HepG2 (cell line): ENCODE measurements at regions not wholly inside any gene's neighbourhood (a gene's known extent, or its start where the extent isn't known, plus 50 kb on each side); places are given as distances from the start of the nearest gene placed in this dataset.

Source experiments
- ATAC-seq: fragments of 200-7000 bp; cut with Tn5 transposase; 3 replicates; pipeline ENCODE4 v1.9.1; 2020; ENCODE audit warnings: mild to moderate bottlenecking, moderate library complexity
- BruUV-seq: library from RNA; stranded (reverse); fragments of 400-500 nt; replicated peaks from 2 replicates; lab custom pipeline; 2021; lab: Mats Ljungman, UMichigan
- CTCF ChIA-PET: fragments of 300-600 bp; formaldehyde crosslinking; extraction: SDS; loops from one replicate; lab custom pipeline; 2021; ENCODE audit warnings: low total read pairs, inconsistent platforms, low intra/inter-chr PET ratio; lab: Yijun Ruan, JAX
- POLR2A ChIA-PET: fragments of 350-600 bp; sonication (Branson Sonifier 250); formaldehyde crosslinking; loops from one replicate; lab custom pipeline; 2020; ENCODE audit warnings: antibody characterized with exemption, inconsistent platforms; lab: Yijun Ruan, JAX
- DNase-seq: peaks from one replicate; pipeline ENCODE4 v3.0.0-alpha.2; 2015; ENCODE audit warnings: low spot score
- FAIRE-seq: peaks from 3 replicates; lab custom pipeline; 2011; peaks lifted over from hg19 to GRCh38; lab: Jason Lieb, UNC
- H2AFZ ChIP-seq: one replicate; pipeline ENCODE4 v1.6.1; 2011; ENCODE audit warnings: low read length, inconsistent platforms
- H3K27ac ChIP-seq: fragments of 300-600 bp; 3 replicates; pipeline ENCODE4 v1.8.0; 2011; ENCODE audit warnings: mixed run types, mild to moderate bottlenecking, mixed read lengths, low read length, inconsistent platforms; ENCODE audit not compliant: insufficient read depth; ENCODE audit errors: extremely low read length
- H3K27me3 ChIP-seq, 2 experiments: fragments of 200-600 bp in 1 of 2; 2 replicates in 1 of 2; 3 replicates in 1 of 2; pipeline versions ENCODE4 v1.6.0 to v1.8.0; 2011; ENCODE audit warnings: low read length in 2 of 2, mild to moderate bottlenecking in 2 of 2, moderate library complexity in 2 of 2, inconsistent platforms in 1 of 2; ENCODE audit not compliant: insufficient read depth in 2 of 2, control insufficient read depth in 1 of 2
- H3K36me3 ChIP-seq, 2 experiments: fragments of 200-600 bp in 1 of 2; replicated peaks in 1 of 2; 2 replicates in 1 of 2; 3 replicates in 1 of 2; pipeline versions ENCODE4 v1.5.1 to v1.8.0; 2011; ENCODE audit warnings: low read length in 2 of 2, inconsistent platforms in 1 of 2; ENCODE audit not compliant: insufficient read depth in 2 of 2, control insufficient read depth in 1 of 2
- H3K4me1 ChIP-seq: 2 replicates; pipeline ENCODE4 v1.5.1; 2012; ENCODE audit warnings: low read length, inconsistent platforms; ENCODE audit not compliant: insufficient read depth
- H3K4me2 ChIP-seq: 2 replicates; pipeline ENCODE4 v1.6.0; 2011; ENCODE audit warnings: low read depth, low read length, inconsistent platforms
- H3K4me3 ChIP-seq, 3 experiments: fragments of 200-600 bp in 1 of 3; sonication (generic), shearing (Covaris generic) in 1 of 3; replicated peaks in 1 of 3; 2 replicates each; pipeline ENCODE4 v1.5.1; 2011 to 2016; ENCODE audit warnings: low read length in 3 of 3, inconsistent platforms in 2 of 3, low read depth in 2 of 3, mild to moderate bottlenecking in 2 of 3, control low read depth in 1 of 3, mixed read lengths in 1 of 3; ENCODE audit not compliant: insufficient read depth in 1 of 3
- H3K79me2 ChIP-seq: one replicate; pipeline ENCODE4 v1.6.1; 2011; ENCODE audit warnings: low read length, inconsistent platforms; ENCODE audit not compliant: insufficient read depth
- H3K9ac ChIP-seq: 2 replicates; pipeline ENCODE4 v1.6.0; 2011; ENCODE audit warnings: mild to moderate bottlenecking, low read depth, low read length, inconsistent platforms; ENCODE audit not compliant: insufficient read depth
- H3K9me3 ChIP-seq: 2 replicates; pipeline ENCODE4 v1.5.1; 2012; ENCODE audit warnings: mild to moderate bottlenecking, low read length
- H4K20me1 ChIP-seq: 2 replicates; pipeline ENCODE4 v1.6.0; 2011; ENCODE audit warnings: inconsistent platforms, mild to moderate bottlenecking, low read length, moderate library complexity; ENCODE audit not compliant: insufficient read depth
- ARID2 ChIP-seq: sonication (generic); formaldehyde crosslinking; IDR thresholded peaks from 2 replicates; pipeline ENCODE4 v1.8.1; 2022; ENCODE audit warnings: mild to moderate bottlenecking, missing genetic modification reagents, borderline replicate concordance
- FOXJ3 ChIP-seq: sonication (generic); formaldehyde crosslinking; IDR thresholded peaks from 2 replicates; pipeline ENCODE4 v1.4.0; 2020; ENCODE audit warnings: missing genetic modification reagents, mild to moderate bottlenecking, borderline replicate concordance
- GFI1 ChIP-seq: sonication (generic); formaldehyde crosslinking; IDR thresholded peaks from 2 replicates; pipeline ENCODE4 v1.5.0; 2020; ENCODE audit warnings: missing genetic modification reagents, mild to moderate bottlenecking, borderline replicate concordance
- MED8 ChIP-seq: sonication (generic); formaldehyde crosslinking; IDR thresholded peaks from 2 replicates; pipeline ENCODE4 v1.8.1; 2023; ENCODE audit warnings: mild to moderate bottlenecking, missing genetic modification reagents; ENCODE audit not compliant: insufficient replicate concordance
- NAIF1 ChIP-seq: sonication (generic); formaldehyde crosslinking; IDR thresholded peaks from 2 replicates; pipeline ENCODE4 v1.5.0; 2020; ENCODE audit warnings: mild to moderate bottlenecking, missing genetic modification reagents, borderline replicate concordance
- RCOR2 ChIP-seq: IDR thresholded peaks from 2 replicates; pipeline ENCODE4 v1.6.1; 2016; ENCODE audit warnings: missing biosample characterization, missing genetic modification reagents
- SCMH1 ChIP-seq: sonication (generic); formaldehyde crosslinking; IDR thresholded peaks from 2 replicates; pipeline ENCODE4 v1.9.0; 2021; ENCODE audit warnings: missing genetic modification reagents, mild to moderate bottlenecking, borderline replicate concordance
- SOX13 ChIP-seq, 3 experiments: fragments of 450-650 bp in 1 of 3; sonication (generic) in 1 of 3; formaldehyde crosslinking in 1 of 3; IDR thresholded peaks in 2 of 3; conservative IDR thresholded peaks in 1 of 3; 2 replicates each; pipeline versions ENCODE4 v1.5.0 to v1.6.1; 2016 to 2020; ENCODE audit warnings: antibody characterized with exemption in 1 of 3, mild to moderate bottlenecking in 1 of 3, missing compliant biosample characterization in 1 of 3, missing genetic modification reagents in 1 of 3, moderate library complexity in 1 of 3
- TRIM22 ChIP-seq: fragments of 450-650 bp; IDR thresholded peaks from 2 replicates; pipeline ENCODE4 v1.6.1; 2017
- ZNF333 ChIP-seq: sonication (generic); formaldehyde crosslinking; IDR thresholded peaks from 2 replicates; pipeline ENCODE4 v1.4.0; 2020; ENCODE audit warnings: mild to moderate bottlenecking, missing genetic modification reagents, borderline replicate concordance
- ZNF556 ChIP-seq: sonication (generic); formaldehyde crosslinking; IDR thresholded peaks from 2 replicates; pipeline ENCODE4 v1.4.0; 2020; ENCODE audit warnings: mild to moderate bottlenecking, missing genetic modification reagents, borderline replicate concordance
- ZNF737 ChIP-seq: sonication (generic); formaldehyde crosslinking; IDR thresholded peaks from 2 replicates; pipeline ENCODE4 v1.5.0; 2020; ENCODE audit warnings: missing genetic modification reagents, mild to moderate bottlenecking, borderline replicate concordance
- ZNF740 ChIP-seq: sonication (generic); formaldehyde crosslinking; IDR thresholded peaks from 2 replicates; pipeline ENCODE4 v1.4.0; 2020; ENCODE audit warnings: missing genetic modification reagents
- WGBS: methylation state at CpG from one replicate; pipeline ENCODE4 v1.1.6; 2017; ENCODE audit warnings: low lambda C conversion rate; 5-methylcytosine and 5-hydroxymethylcytosine counted together
- in situ Hi-C: cut with HindIII; loops from 2 replicates; pipeline ENCODE4 v1.10.0; 2017; ENCODE audit warnings: low pct_unique_long_range_greater_than_20kb; ENCODE audit not compliant: extremely low pct_ligation_motif_present
- intact Hi-C: fragments of 100-400 bp; cut with micrococcal nuclease; formaldehyde crosslinking; loops from one replicate; pipeline ENCODE4 v1.10.0; 2022; ENCODE audit not compliant: unreplicated experiment
- TF ChIP-seq, protein P1 (sequence below): sonication (generic); formaldehyde crosslinking; IDR thresholded peaks from 2 replicates; pipeline ENCODE4 v1.9.0; 2021; ENCODE audit warnings: missing genetic modification reagents, borderline replicate concordance

DNA sequence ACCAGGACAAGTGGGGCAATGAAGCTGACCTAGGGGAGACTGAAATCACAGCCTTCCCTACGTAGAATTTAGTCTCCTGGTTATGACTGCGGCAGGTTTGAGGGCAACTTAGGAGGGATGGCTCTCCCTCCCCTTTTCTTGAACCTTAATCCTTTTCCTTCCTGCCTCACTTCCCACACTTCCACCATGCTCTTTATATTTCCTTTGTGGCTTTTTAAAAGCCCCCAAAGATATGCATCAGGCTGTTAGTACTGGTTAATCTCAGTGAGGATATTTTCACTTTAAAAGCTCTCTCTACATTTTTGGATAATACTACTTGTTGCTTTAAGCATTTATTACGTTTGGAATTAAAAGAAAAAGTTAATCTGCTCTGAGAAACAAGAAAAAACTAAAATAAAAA lies 339.2 kb downstream of the SOX2 start:
- ChIA-PET CTCF (no interaction called here), POLR2A (no interaction called here)
- 39% methylated on average over 3 of the region's 3 CpGs for WGBS
- H3K4me2 ChIP-seq, result no peak overlapping the region
- ATAC-seq (no peak), FAIRE-seq (no peak), DNase-seq (no peak)
- no peaks in the 10 kb centered on the region for H4K20me1 ChIP-seq
- H3K4me3 ChIP-seq, result no peak overlapping the region
- H3K27me3 ChIP-seq, result no peaks in the 10 kb centered on the region
- no TSS peak for BruUV-seq
- in situ Hi-C loops, result no loop called here
- H3K36me3 ChIP-seq, result no peaks in the 10 kb centered on the region
- intact Hi-C loops, result no loop called here
- no peak overlapping the region for H3K9ac ChIP-seq
- no peaks in the 10 kb centered on the region for H3K4me1 ChIP-seq
- H3K27ac ChIP-seq, result no peak overlapping the region
- no peak for TF ChIP-seq ZNF556
- TF ChIP-seq ZNF333 (CRISPR knock-in tag), result no peak
- TF ChIP-seq, protein P1, sequence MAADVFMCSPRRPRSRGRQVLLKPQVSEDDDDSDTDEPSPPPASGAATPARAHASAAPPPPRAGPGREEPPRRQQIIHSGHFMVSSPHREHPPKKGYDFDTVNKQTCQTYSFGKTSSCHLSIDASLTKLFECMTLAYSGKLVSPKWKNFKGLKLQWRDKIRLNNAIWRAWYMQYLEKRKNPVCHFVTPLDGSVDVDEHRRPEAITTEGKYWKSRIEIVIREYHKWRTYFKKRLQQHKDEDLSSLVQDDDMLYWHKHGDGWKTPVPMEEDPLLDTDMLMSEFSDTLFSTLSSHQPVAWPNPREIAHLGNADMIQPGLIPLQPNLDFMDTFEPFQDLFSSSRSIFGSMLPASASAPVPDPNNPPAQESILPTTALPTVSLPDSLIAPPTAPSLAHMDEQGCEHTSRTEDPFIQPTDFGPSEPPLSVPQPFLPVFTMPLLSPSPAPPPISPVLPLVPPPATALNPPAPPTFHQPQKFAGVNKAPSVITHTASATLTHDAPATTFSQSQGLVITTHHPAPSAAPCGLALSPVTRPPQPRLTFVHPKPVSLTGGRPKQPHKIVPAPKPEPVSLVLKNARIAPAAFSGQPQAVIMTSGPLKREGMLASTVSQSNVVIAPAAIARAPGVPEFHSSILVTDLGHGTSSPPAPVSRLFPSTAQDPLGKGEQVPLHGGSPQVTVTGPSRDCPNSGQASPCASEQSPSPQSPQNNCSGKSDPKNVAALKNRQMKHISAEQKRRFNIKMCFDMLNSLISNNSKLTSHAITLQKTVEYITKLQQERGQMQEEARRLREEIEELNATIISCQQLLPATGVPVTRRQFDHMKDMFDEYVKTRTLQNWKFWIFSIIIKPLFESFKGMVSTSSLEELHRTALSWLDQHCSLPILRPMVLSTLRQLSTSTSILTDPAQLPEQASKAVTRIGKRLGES (CRISPR knock-in tag), result no peak
- no peak for TF ChIP-seq FOXJ3 (CRISPR knock-in tag)
- TF ChIP-seq, all 625 proteins: peak for 0
- Histone ChIP-seq H3K79me2 (no peaks in the 10 kb centered on the region), H3K9me3 (no peaks in the 10 kb centered on the region), H2AFZ (no peak overlapping the region)

- intact Hi-C loops (no loop called here), in situ Hi-C loops (no loop called here)
- no peak for DNase-seq
- Histone ChIP-seq H3K36me3 (no peaks in the 10 kb centered on the region), H2AFZ (no peak overlapping the region), H3K9ac (no peak overlapping the region), H3K79me2 (no peaks in the 10 kb centered on the region), H3K4me1 (no peaks in the 10 kb centered on the region), H3K9me3 (no peaks in the 10 kb centered on the region), H3K27me3 (no peaks in the 10 kb centered on the region), H3K27ac (no peak overlapping the region), H3K4me3 (no peak overlapping the region), H4K20me1 (no peaks in the 10 kb centered on the region), H3K4me2 (no peak overlapping the region)
- no peak for ATAC-seq
- FAIRE-seq, result no peak
- ChIA-PET POLR2A (no interaction called here), CTCF (no interaction called here)
- no TSS peak for BruUV-seq
- 7% methylated on average over 1 of the region's 1 CpG for WGBS
- TF ChIP-seq ZNF737 (CRISPR knock-in tag) (no peak), ARID2 (no peak), NAIF1 (no peak), ZNF740 (CRISPR knock-in tag) (no peak), SOX13 (IDR thresholded peaks at IDR 0.05) (no peak), SOX13 (CRISPR knock-in tag; conservative IDR thresholded peaks at IDR 0.05 in 1 of 2, IDR thresholded peaks at IDR 0.05 in 1 of 2) (no peak), MED8 (CRISPR knock-in tag) (no peak), ZNF333 (CRISPR knock-in tag) (no peak), SCMH1 (CRISPR knock-in tag) (no peak), GFI1 (CRISPR knock-in tag) (no peak), TRIM22 (no peak), RCOR2 (CRISPR knock-in tag) (no peak)
Observed at GRCh38 chr3:182052332-182052731, 340.6 kb downstream of the SOX2 start.
